Liver (tissue), 8 donors: ENCODE measurements at regions not wholly inside any gene's neighbourhood (a gene's known extent, or its start where the extent isn't known, plus 50 kb on each side); places are given as distances from the start of the nearest gene placed in this dataset.

Experiments used
- DNase-seq: peaks from one replicate; pipeline ENCODE4 v3.0.0-alpha.2; 2017; ENCODE audit warnings: low spot score
- H3K27ac ChIP-seq, 2 donors: one replicate each; pipeline ENCODE4 v1.7.0; 2013; ENCODE audit warnings: inconsistent platforms in 2 of 2, low read length in 2 of 2, control low read depth in 1 of 2, low read depth in 1 of 2, mild to moderate bottlenecking in 1 of 2
- H3K27me3 ChIP-seq, 4 donors: one replicate each; pipeline versions ENCODE4 v1.6.1 to v1.7.0; 2013; ENCODE audit warnings: low read length in 3 of 4, inconsistent platforms in 1 of 4, mild to moderate bottlenecking in 1 of 4, moderate library complexity in 1 of 4; ENCODE audit not compliant: control insufficient read depth in 4 of 4, insufficient read depth in 4 of 4
- H3K36me3 ChIP-seq, 4 donors: one replicate each; pipeline versions ENCODE4 v1.6.1 to v1.7.0; 2013; ENCODE audit warnings: low read length in 3 of 4, mild to moderate bottlenecking in 3 of 4, low read depth in 1 of 4, moderate library complexity in 1 of 4; ENCODE audit not compliant: control insufficient read depth in 4 of 4, insufficient read depth in 3 of 4
- H3K4me1 ChIP-seq, 4 donors: one replicate each; pipeline versions ENCODE4 v1.6.1 to v1.7.0; 2013; ENCODE audit warnings: low read length in 3 of 4, mild to moderate bottlenecking in 3 of 4, moderate library complexity in 1 of 4; ENCODE audit not compliant: control insufficient read depth in 4 of 4, insufficient read depth in 4 of 4
- H3K4me3 ChIP-seq, 3 donors: one replicate each; pipeline versions ENCODE4 v1.6.1 to v1.7.0; 2013; ENCODE audit warnings: low read length in 3 of 3, control low read depth in 1 of 3, low read depth in 1 of 3, mild to moderate bottlenecking in 1 of 3
- H3K9ac ChIP-seq, 2 donors: one replicate each; pipeline ENCODE4 v1.7.0; 2013; ENCODE audit warnings: low read length in 2 of 2, mild to moderate bottlenecking in 2 of 2, moderate library complexity in 2 of 2, control low read depth in 1 of 2, low read depth in 1 of 2
- H3K9me3 ChIP-seq, 4 donors: one replicate each; pipeline versions ENCODE4 v1.6.1 to v1.7.0; 2013; ENCODE audit warnings: low read length in 3 of 4; ENCODE audit not compliant: control insufficient read depth in 4 of 4
- ATF3 ChIP-seq: IDR thresholded peaks from 2 replicates; pipeline ENCODE4 v1.6.1; 2016; ENCODE audit warnings: antibody characterized with exemption
- EGR1 ChIP-seq, 2 donors: IDR thresholded peaks; 2 replicates each; pipeline ENCODE4 v1.6.1; 2016 to 2018; ENCODE audit warnings: antibody characterized with exemption in 2 of 2, low read depth in 2 of 2
- FOXA1 ChIP-seq: IDR thresholded peaks from 2 replicates; pipeline ENCODE4 v1.6.1; 2016; ENCODE audit warnings: antibody characterized with exemption
- FOXA2 ChIP-seq: IDR thresholded peaks from 2 replicates; pipeline ENCODE4 v1.6.1; 2016; ENCODE audit warnings: antibody characterized with exemption
- HNF4A ChIP-seq, 2 donors: conservative IDR thresholded peaks; 2 replicates each; pipeline ENCODE4 v1.6.1; 2016; ENCODE audit warnings: antibody characterized with exemption in 2 of 2, mild to moderate bottlenecking in 2 of 2
- HNF4G ChIP-seq: IDR thresholded peaks from 2 replicates; pipeline ENCODE4 v1.6.1; 2016; ENCODE audit warnings: antibody characterized with exemption
- JUND ChIP-seq, 2 donors: IDR thresholded peaks; 2 replicates each; pipeline ENCODE4 v1.6.1; 2016; ENCODE audit warnings: antibody characterized with exemption in 2 of 2
- MAX ChIP-seq: IDR thresholded peaks from 2 replicates; pipeline ENCODE4 v1.6.1; 2016; ENCODE audit warnings: antibody characterized with exemption
- NR2F2 ChIP-seq: IDR thresholded peaks from 2 replicates; pipeline ENCODE4 v1.6.1; 2016; ENCODE audit warnings: antibody characterized with exemption
- RAD21 ChIP-seq, 2 donors: IDR thresholded peaks; 2 replicates each; pipeline ENCODE4 v1.6.1; 2016; ENCODE audit warnings: antibody characterized with exemption in 2 of 2, mild to moderate bottlenecking in 2 of 2
- SP1 ChIP-seq: IDR thresholded peaks from 2 replicates; pipeline ENCODE4 v1.6.1; 2018; ENCODE audit warnings: antibody characterized with exemption, mild to moderate bottlenecking
- TAF1 ChIP-seq: conservative IDR thresholded peaks from 2 replicates; pipeline ENCODE4 v1.6.1; 2016; ENCODE audit warnings: antibody characterized with exemption, mild to moderate bottlenecking
- YY1 ChIP-seq: IDR thresholded peaks from 2 replicates; pipeline ENCODE4 v1.6.1; 2016; ENCODE audit warnings: antibody characterized with exemption, mild to moderate bottlenecking
- WGBS: extraction: QIAGEN DNeasy Blood & Tissue Kit; methylation state at CpG from one replicate; pipeline ENCODE4 v1.1.7; 2013; 5-methylcytosine and 5-hydroxymethylcytosine counted together
- TF ChIP-seq, protein P1 (sequence below): IDR thresholded peaks from 2 replicates; pipeline ENCODE4 v1.6.1; 2016; ENCODE audit warnings: antibody characterized with exemption
- TF ChIP-seq, protein P2 (sequence below): fragments of 150-350 bp; IDR thresholded peaks from 2 replicates; pipeline ENCODE4 v1.5.1; 2017; ENCODE audit warnings: improper control_type of control experiment, low read depth, low read length; ENCODE audit not compliant: missing input control
- TF ChIP-seq, protein P3 (sequence below): IDR thresholded peaks from 2 replicates; pipeline ENCODE4 v1.6.1; 2016; ENCODE audit warnings: antibody characterized with exemption, mild to moderate bottlenecking
- donor health status: healthy.
- donor health status: healthy.
- donor health status: healthy.
- donor health status: healthy.
- donor health status: healthy.

DNA sequence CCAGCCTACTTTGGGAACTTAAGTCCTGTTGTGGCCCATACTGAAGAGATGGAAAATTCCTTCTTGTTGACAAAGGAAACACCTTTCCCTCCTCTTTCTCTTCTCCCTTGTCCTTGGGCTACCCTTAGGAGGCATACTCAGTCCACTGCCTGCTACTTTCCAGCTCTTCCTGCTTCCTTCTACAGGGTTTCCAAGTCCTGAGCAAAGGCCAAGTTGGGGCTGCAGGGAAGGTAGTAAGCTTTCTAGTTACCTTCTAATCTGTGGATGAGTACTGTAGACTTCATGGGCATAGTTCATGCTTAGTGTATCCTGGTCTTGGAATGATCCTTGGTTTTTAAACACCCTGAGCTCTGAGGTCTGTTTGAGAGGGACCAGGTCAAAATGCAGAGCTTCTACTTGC is 299.2 kb upstream of the MAF start:
- no peak for DNase-seq
- H3K36me3 ChIP-seq = no peaks in the 10 kb centered on the region
- TF ChIP-seq NR2F2 (no peak), FOXA2 (no peak), TAF1 (no peak)
- no peak overlapping the region for H3K9ac ChIP-seq
- no peak overlapping the region for H3K4me3 ChIP-seq
- no peaks in the 10 kb centered on the region for H3K9me3 ChIP-seq
- no peak overlapping the region for H3K27ac ChIP-seq
- H3K27me3 ChIP-seq = no peaks in the 10 kb centered on the region
- peaks cover 7 to 35% (median 27%) of the 10 kb centered on the region in 4 donors for H3K4me1 ChIP-seq

- Histone ChIP-seq H3K9me3 (no peaks in the 10 kb centered on the region), H3K4me3 (no peak overlapping the region), H3K27me3 (no peaks in the 10 kb centered on the region), H3K9ac (no peak overlapping the region), H3K36me3 (no peaks in the 10 kb centered on the region), H3K27ac (no peak overlapping the region), H3K4me1 (peaks cover 7 to 35% (median 27%) of the 10 kb centered on the region in 4 donors)
- DNase-seq = no peak
- no peak for TF ChIP-seq FOXA1
- no peak for TF ChIP-seq SP1
- no peak for TF ChIP-seq NR2F2
- TF ChIP-seq EGR1 (IDR thresholded peaks at IDR 0.05; ENCODE audit: low read depth in 2 of 2) = no peak
- TF ChIP-seq, protein P1, sequence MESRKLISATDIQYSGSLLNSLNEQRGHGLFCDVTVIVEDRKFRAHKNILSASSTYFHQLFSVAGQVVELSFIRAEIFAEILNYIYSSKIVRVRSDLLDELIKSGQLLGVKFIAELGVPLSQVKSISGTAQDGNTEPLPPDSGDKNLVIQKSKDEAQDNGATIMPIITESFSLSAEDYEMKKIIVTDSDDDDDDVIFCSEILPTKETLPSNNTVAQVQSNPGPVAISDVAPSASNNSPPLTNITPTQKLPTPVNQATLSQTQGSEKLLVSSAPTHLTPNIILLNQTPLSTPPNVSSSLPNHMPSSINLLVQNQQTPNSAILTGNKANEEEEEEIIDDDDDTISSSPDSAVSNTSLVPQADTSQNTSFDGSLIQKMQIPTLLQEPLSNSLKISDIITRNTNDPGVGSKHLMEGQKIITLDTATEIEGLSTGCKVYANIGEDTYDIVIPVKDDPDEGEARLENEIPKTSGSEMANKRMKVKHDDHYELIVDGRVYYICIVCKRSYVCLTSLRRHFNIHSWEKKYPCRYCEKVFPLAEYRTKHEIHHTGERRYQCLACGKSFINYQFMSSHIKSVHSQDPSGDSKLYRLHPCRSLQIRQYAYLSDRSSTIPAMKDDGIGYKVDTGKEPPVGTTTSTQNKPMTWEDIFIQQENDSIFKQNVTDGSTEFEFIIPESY = no peak
- WGBS = 84% methylated on average over 3 of the region's 3 CpGs
Measured at GRCh38 chr16:79899316-79899715, 298.8 kb upstream of the MAF start.

- no peak for DNase-seq
- no peak for TF ChIP-seq HNF4G
- TF ChIP-seq EGR1 (IDR thresholded peaks at IDR 0.05; ENCODE audit: low read depth in 2 of 2) = no peak
- TF ChIP-seq, protein P2, sequence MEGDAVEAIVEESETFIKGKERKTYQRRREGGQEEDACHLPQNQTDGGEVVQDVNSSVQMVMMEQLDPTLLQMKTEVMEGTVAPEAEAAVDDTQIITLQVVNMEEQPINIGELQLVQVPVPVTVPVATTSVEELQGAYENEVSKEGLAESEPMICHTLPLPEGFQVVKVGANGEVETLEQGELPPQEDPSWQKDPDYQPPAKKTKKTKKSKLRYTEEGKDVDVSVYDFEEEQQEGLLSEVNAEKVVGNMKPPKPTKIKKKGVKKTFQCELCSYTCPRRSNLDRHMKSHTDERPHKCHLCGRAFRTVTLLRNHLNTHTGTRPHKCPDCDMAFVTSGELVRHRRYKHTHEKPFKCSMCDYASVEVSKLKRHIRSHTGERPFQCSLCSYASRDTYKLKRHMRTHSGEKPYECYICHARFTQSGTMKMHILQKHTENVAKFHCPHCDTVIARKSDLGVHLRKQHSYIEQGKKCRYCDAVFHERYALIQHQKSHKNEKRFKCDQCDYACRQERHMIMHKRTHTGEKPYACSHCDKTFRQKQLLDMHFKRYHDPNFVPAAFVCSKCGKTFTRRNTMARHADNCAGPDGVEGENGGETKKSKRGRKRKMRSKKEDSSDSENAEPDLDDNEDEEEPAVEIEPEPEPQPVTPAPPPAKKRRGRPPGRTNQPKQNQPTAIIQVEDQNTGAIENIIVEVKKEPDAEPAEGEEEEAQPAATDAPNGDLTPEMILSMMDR = no peak
- TF ChIP-seq YY1 = no peak
- TF ChIP-seq ATF3 = no peak
- no peak for TF ChIP-seq RAD21 (IDR thresholded peaks at IDR 0.05)
- no peak for TF ChIP-seq NR2F2
- TF ChIP-seq SP1 = no peak
- TF ChIP-seq, protein P3, sequence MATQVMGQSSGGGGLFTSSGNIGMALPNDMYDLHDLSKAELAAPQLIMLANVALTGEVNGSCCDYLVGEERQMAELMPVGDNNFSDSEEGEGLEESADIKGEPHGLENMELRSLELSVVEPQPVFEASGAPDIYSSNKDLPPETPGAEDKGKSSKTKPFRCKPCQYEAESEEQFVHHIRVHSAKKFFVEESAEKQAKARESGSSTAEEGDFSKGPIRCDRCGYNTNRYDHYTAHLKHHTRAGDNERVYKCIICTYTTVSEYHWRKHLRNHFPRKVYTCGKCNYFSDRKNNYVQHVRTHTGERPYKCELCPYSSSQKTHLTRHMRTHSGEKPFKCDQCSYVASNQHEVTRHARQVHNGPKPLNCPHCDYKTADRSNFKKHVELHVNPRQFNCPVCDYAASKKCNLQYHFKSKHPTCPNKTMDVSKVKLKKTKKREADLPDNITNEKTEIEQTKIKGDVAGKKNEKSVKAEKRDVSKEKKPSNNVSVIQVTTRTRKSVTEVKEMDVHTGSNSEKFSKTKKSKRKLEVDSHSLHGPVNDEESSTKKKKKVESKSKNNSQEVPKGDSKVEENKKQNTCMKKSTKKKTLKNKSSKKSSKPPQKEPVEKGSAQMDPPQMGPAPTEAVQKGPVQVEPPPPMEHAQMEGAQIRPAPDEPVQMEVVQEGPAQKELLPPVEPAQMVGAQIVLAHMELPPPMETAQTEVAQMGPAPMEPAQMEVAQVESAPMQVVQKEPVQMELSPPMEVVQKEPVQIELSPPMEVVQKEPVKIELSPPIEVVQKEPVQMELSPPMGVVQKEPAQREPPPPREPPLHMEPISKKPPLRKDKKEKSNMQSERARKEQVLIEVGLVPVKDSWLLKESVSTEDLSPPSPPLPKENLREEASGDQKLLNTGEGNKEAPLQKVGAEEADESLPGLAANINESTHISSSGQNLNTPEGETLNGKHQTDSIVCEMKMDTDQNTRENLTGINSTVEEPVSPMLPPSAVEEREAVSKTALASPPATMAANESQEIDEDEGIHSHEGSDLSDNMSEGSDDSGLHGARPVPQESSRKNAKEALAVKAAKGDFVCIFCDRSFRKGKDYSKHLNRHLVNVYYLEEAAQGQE = no peak
- no peak for TF ChIP-seq HNF4A (conservative IDR thresholded peaks at IDR 0.05)
- no peak for TF ChIP-seq JUND (IDR thresholded peaks at IDR 0.05)
- no peak for TF ChIP-seq MAX
- no peak for TF ChIP-seq FOXA1
- H3K27me3 ChIP-seq = no peaks in the 10 kb centered on the region
- H3K36me3 ChIP-seq = no peaks in the 10 kb centered on the region
- H3K4me3 ChIP-seq = no peak overlapping the region
- peaks cover 7 to 35% (median 27%) of the 10 kb centered on the region in 4 donors for H3K4me1 ChIP-seq
- no peak overlapping the region for H3K27ac ChIP-seq
- WGBS = 67% methylated on average over 3 of the region's 3 CpGs
- no peaks in the 10 kb centered on the region for H3K9me3 ChIP-seq
- H3K9ac ChIP-seq = no peak overlapping the region
Measured at GRCh38 chr16:79898703-79899102, 298.2 kb upstream of the MAF start.
